HG02938 (cell line): ENCODE measurements at regions not wholly inside any gene's neighbourhood (a gene's known extent, or its start where the extent isn't known, plus 50 kb on each side); places are given as distances from the start of the nearest gene placed in this dataset.
A peak's percentile ranks its signal among the peaks of the same experiment; 100 is the strongest.

Experiments
- ATAC-seq: cut with Tn5 transposase; IDR thresholded peaks from one replicate; pipeline ENCODE4 v1.9.1; 2021; ENCODE audit warnings: mild to moderate bottlenecking, moderate library complexity; ENCODE audit not compliant: unreplicated experiment

DNA sequence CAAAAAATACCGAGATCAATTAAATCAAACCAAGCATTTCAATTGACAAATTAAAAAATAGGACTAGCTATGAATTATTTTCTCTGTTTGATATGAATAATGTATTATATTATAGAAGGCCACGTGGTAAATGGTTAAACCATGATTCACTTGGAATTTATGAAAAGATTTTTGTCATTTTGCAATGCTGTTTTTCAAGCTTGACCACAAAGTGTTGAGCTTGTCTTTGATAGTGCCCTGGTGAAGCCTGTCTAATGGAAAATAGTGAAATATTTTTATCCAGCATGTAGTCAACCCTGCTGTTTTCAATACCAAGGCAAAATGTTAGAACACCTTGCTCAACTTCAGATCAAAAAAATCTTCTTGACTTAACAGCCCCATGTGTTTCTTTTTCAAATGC lies 288.0 kb upstream of the PRMT6 start:
- ATAC-seq = no peak

DNA sequence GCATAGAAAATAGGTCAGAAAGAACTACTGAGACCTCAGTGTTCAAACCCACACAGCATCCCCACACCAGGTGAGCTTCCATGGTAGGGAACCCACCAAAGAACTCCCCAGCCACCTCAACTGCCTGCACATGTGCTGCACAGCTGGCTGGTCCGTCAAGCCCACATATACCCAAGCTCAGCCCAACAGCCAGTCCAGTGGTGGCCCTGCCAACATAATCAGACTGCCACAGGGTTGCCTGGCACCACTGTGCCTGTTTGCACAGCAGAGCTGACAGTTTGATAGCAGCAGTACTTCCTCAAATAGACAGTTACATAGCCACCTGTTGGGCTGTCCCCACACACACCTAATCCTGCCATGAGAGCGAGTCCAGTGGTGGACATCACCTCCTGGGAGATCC lies 283.3 kb upstream of the PRMT6 start:
- ATAC-seq = no peak

DNA sequence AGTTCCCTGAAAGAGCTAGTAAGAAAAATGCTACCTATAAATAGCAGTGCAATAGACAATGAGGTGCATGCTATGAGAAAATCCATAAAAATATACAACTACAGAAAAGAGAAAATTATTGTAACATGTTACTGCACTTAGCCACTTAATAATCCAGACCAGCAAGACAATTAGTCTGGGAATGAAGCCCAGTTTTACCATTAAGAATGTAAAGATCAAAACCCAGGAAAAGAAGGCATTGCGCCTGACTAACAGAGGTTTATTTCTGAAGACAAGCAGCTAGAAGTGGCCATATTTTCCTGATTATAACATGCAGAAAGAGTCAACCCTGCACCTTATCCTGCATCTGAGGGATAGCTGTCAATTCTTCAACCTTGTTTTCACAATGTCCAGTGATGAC lies 276.4 kb upstream of the PRMT6 start:
- no peak for ATAC-seq

DNA sequence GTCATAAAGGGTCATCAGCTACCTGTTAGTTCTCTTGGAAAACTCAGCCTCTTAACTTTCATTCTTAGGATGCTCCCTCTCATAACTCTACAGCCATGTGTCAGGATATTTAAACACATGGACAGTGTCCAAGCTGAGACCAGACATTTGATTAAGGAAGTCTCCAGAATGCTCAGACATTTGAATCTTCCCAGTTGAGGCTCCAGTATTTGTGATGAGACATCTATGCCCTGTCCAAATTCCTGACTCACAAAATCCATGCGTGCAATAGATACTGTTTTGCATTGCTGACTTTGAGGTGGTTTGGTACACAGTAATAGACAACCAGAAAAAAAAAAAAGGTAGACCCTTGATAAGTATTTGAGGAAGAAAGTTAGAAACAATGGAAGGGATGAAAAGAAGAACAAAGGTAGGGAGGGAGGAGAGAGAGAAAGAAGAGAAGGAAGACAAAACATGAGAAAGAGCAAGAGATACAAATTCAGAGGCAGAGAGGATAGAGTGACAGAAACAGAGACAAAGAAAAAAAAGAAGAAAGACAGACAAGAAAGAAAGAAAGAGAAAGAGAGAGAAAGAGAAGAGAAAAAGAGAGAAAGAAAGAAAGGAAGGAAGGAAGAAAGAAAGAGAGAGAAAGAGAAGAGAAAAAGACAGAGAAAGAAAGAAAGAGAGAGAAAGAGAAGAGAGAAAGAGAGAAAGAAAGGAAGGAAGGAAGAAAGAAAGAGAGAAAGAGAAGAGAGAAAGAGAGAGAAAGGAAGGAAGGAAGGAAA lies 275.5 kb upstream of the PRMT6 start:
- ATAC-seq = no peak

DNA sequence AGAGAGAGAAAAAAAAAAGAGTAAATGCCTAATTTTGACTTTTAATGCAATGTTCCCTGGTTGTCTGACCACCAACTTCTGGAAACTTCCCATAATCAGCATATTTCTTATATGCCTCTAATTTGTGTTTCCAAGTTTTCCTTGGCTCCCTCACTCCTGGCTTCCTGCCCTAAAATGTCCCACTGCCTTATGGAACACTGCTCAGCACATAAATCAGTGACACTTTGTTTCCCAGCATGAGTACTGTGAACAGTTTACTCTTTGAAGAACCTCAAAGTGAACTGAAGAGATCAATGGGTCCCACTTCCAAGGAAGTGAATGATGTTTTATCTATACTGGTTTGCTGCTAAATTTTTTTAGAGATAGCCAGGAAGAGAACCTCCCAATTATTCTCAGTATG lies 271.3 kb upstream of the PRMT6 start:
- no peak for ATAC-seq

DNA sequence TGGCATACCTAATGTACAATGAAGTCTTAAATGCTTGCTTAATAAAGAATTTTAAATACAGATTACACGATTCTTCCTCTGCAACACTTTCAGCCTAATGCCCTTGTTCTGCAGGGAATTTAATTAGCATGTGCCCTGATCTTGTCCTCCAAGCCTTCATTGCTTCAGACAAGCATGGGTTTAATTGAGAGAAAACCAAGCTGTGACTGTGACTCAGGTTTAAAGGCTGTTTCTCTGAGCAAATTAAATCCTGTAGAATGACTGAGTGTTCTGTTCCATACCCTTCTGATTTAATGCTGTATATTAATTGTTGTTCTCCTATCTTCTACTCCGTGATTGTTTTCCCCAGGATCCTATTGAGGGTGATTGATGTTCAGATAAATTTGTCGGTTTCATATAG lies 269.0 kb upstream of the PRMT6 start:
- ATAC-seq = no peak

DNA sequence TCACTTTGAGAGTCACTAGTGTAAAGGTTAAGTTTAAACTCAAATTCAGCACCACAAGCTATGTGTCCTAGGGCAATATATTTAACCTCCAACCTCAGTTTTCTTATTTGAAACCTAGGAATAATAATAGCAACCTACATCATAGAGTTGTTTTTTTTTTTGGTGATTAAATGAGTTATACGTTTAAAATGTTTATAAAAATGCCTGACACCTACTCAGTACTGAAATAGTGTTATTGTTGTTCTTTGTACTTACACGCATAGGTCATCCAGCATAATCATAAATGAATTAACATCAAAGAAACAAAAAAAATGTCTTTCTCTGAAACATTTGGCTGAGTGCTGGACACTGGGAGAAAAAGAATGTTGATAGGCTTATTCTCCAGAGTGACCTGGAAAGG lies 266.8 kb upstream of the PRMT6 start:
- no peak for ATAC-seq

DNA sequence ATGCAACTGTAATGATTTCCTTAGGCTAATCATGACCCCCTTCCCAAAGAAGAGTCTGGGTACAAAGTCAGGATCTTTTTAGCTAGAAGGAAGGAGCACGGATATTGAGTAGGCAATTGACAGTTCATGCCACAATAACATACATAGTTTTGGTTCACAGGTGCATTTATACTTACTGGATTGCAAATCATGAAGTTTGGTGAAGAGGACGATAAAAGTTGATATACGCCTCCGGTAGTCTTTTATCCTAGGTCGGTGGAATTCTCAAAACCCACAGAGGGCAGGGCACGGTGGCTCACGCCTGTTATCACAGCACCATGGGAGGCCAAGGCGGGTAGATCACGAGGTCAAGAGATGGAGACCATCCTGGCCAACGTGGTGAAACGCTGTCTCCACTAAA lies 265.4 kb upstream of the PRMT6 start:
- ATAC-seq = no peak

DNA sequence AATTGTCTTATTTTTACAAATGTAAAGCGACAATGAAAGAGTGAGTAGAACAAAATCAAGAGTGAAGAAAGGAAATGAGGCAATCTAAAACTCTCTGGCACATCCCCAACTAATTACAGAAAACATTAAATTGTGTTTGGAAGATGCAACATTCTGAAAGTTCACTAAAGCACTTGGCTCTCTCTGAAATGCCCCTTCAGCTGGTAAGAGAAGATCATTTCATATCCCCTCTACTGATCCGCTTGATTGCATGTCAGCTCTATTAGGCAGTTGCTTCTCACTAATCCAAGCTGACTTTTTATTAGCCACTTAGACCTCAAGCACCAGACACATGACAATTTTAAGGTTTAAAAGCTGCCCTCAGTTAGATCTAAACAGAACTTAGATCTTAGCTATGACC lies 262.8 kb upstream of the PRMT6 start:
- no peak for ATAC-seq

DNA sequence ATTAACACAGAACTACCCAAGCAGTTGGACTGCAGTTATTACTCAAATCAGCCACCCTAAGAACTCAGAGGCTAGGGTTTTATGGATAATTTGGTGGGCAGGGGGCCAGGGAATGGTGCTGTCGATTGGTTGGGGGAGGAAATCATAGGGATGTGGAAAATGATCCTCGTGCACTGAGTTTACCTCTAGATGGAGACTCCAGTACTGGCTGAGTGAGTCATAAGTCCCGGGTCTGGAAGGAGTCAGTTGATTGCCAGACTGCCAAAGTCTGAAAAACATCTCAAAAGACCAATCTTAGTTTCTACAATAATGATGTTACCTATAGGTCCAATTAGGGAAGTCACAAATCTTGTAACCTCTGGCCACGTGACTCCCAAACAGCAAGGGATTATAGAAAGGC lies 257.5 kb upstream of the PRMT6 start:
- no peak for ATAC-seq

DNA sequence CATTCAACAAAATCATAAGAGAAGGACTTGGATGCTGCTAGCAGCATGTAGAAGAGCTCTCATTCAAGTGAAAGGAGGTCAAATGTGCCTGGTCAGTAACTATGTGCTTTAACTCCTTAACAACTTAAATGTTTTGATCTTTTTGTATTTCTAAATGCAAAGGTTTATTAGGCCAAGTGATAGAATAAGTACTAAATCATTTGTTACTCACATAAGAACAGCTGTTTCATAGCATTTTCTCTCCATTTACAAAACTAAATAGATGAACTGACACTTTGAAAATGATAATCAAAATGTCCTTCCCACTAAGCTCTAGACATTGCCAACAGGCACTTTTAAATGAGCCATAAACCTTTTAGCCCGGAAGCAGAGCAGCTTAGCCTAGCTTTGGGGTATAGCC lies 254.3 kb upstream of the PRMT6 start:
- no peak for ATAC-seq

DNA sequence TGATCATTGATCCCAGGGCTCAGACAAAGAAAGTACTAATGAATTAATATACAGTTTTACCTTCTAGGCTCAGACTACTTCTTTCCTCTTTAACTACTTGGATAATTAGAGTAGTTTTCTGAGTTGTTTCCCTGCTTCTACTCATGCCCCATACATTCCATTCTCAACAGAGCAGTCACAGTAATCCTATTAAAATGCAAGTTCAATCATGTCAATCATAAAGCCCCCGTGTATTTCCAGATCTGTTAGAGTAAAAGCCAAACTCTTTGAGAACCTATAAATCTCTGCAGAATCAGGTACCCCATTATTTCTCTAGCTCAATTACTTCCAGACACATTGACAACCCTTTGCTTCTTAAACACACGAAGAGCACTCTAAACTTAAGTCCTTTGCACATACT lies 242.1 kb upstream of the PRMT6 start:
- ATAC-seq = no peak

DNA sequence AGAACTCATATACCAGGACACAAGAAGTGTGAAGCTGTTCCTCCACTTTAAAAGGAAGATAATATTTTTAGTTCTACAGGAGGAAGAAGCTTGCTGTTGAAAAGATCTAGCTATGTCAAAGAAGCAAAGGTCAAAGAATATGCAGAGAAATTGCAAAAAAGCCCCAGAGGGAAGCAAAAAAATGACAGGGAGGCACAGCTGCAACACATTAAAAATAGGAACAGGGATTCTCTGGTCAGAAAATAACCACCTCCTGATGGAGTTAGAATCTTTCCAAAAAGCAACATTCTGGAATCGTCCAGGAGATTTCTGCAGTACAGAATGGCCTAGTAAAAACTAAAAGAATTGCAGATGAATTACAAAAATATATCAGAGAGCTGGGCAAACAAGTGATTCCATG lies 238.9 kb upstream of the PRMT6 start:
- ATAC-seq = no peak

DNA sequence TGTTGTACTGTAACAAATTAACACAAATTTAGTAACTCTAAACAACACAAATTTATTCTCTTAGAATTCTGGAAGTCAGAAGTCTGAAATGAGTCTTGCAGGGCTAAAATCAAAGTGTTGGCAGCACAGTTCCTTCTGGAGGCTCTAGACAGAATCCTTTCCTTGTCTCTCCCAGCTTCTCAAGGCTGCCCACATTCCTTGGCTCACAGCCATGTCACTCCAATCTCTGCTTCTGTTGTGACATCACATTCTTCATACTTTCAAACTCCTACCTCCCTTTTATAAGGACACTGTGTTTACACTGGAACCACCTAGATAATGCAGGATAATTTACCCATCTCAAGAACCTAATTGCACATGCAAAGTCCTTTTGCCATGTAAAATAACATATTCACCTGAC lies 225.0 kb upstream of the PRMT6 start:
- no peak for ATAC-seq

DNA sequence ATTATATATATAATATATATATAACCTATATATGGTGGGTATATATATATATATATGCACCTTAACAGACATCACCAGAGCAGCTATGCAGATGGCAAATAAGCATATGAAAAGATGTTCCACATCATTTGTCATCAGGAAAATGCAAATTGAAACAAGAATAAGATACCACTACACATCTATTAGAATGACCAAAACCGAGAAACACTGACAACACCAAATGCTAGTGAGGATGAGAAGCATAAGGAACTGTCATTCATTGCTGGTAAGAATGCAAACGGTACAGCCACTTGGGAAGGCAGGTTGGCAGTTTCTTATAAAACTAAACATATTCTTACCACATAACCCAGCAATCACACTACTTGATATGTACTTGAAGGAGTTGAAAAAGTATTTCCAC lies 219.8 kb upstream of the PRMT6 start:
- peak; percentile 97 for ATAC-seq

DNA sequence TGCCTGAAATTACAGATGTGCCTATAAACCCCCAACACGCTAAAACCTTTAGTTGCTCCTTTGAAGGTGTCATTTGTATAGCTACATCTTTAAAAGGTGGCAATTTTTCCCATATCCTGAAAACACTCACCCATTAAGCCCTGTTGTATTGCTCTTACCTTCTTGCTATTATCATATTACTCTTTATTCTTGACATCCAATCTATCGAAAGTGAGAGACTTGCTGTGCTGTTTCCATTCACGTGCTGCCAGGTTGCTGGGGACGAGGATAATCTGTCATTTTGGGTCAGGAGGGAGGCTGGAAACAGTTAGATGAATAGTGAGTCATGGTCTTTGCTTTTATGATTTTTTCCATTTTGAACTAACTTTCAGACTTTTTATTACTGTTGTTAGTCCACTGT lies 213.0 kb upstream of the PRMT6 start:
- no peak for ATAC-seq

DNA sequence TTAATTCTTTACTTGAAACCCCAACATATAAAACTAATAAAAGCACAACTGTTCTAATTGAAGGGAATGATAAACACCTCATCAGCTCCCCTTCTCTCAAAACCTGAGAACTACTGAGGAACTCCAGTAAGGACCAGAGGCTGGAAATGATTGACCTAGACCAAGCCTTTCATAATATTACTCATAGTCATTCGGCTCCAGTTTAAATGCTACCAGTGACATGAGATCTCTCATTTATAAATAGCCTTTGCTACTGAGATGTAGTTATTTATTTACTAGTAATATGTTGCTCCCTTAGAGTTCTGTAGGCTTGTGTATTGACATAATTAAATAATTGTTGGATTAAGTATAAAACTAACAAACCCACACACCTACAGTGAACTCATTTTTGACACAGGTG lies 209.8 kb upstream of the PRMT6 start:
- ATAC-seq = peak; percentile 99

DNA sequence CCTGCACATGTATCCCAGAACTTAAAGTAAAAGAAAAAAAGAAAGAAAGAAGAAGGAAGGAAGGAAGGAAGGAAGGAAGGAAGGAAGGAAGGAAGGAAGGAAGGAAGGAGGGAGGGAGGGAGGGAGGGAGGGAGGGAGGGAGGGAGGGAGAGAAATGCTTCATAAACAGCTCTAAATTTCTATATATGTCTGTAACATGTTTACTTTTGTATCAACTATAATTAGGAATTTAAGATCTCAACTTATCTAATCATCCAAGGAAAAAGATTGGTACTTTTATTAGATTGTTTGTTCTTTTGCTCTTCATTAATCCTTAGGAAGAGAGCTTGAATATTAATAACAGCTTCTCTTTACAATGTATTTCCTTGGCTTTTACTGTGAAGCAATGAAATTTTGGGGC lies 195.4 kb upstream of the PRMT6 start:
- no peak for ATAC-seq

DNA sequence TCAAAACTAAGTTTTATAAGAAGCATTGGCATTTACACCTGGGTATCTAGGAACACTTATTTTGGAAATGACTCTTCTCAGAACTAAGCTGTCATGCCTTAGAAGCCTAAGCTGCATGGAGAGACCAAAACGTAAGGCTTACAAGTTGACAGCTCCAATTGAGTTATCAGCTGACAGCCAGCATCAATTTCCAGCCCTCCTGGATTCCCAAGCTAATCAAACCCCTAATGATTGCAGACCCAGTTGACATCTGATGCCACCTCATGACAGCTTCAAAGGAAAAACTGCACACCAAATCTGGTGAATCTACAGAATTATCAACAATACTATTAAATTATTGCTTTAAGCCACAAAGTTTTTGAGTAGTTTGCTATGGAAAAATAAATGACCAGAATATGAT lies 187.6 kb upstream of the PRMT6 start:
- no peak for ATAC-seq

DNA sequence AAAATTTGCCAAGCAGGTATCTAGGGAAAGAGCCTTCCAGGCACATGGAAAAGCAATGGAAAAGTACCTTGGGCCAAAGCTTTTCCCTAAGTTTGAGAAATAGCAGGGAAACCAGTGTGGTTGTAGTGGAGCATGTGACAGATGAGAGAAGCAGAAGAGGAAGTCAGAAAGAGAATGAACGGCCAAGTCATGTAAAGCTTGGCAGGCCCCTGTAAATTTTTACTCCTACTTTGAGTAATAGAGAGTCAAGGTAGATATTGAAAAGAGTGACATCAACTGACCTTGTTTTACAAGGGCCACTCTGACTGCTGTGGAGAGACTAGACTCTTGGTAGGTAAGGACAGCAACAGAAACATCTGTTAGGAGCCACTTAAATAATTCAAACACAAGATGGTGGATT lies 180.9 kb upstream of the PRMT6 start:
- ATAC-seq = peak; percentile 81

DNA sequence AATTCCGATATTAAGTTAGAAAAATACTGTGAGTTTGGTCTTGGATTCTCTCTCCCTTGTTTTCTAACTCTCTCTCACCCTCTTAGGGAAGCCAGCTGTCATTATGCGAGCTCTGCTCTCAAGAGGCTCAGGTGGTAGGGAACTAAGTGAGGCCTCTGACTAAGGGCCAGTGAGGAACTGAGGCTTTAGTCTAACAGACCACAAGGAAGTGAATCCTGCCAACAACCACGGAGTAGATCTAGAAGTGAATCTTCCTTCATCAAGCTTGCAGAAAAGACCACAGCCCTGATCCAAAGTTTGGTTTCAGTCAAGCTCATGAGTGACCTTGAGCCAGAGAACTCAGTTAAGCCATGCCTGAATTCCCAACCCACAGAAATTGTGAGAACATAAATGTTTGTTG lies 180.1 kb upstream of the PRMT6 start:
- ATAC-seq = peak; percentile 77

DNA sequence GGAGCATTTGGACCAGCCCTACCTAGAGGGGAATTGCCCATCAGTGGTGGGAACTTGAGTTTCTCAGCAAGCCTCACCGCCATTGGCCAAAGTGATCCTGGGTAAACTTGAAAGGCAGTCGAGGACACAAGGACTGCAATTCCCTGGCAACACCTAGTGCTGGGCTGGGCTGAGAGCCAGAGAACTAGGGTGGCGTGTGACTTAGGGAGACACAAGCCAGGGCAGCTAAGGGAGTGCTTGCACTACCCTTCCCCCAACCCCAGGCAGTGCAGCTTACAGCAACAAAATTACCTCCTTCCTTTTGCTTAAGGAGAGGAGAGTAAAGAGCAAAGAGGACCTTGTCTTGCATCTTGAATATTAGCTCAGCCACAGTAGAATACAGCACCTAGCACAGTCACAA lies 176.9 kb upstream of the PRMT6 start:
- no peak for ATAC-seq

DNA sequence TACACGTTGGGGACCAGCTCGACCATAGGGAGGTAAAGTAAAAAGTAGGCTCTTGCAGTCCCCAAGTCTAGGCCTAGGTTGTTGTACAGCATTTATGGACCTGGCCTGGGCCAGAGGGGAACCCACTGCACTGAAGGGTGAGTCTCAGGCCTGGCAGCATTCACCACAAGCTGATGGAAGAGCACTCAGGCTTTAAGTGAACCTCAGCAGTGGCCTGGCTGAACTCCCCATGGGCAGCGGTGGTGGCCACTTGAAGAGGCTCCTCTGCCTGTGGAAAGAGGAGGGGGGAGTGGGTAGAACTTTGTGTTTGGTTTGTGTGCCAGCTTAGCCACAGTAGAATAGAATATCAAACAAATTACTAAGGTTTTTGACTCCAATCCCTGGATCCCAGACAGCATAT lies 176.2 kb upstream of the PRMT6 start:
- ATAC-seq = no peak
